Coronary artery (tissue), 2 donors: ENCODE measurements at regions not wholly inside any gene's neighbourhood (a gene's known extent, or its start where the extent isn't known, plus 50 kb on each side); places are given as distances from the start of the nearest gene placed in this dataset.

Experiments used
- DNase-seq: peaks from one replicate; pipeline ENCODE4 v3.0.0-alpha.2; 2017; ENCODE audit warnings: low spot score
- H3K27ac ChIP-seq, 2 donors: fragments of 200-600 bp; sonication (generic); one replicate each; pipeline ENCODE4 v1.5.1; 2016 to 2019
- H3K4me3 ChIP-seq: fragments of 200-600 bp; sonication (generic); 2 replicates; pipeline ENCODE4 v1.5.1; 2016; ENCODE audit warnings: mild to moderate bottlenecking, moderate library complexity
- CTCF ChIP-seq: fragments of 200-600 bp; sonication (generic); IDR thresholded peaks from one replicate; pipeline ENCODE4 v1.5.1; 2019; ENCODE audit warnings: antibody characterized with exemption

GRCh38 chr6:126633373-126633772, 293.5 kb downstream of the CENPW start:
- Histone ChIP-seq H3K27ac (no peak overlapping the region), H3K4me3 (no peak overlapping the region)
- no peak for DNase-seq
- TF ChIP-seq CTCF: no peak

- Histone ChIP-seq H3K4me3 (no peak overlapping the region), H3K27ac (no peak overlapping the region)
- DNase-seq: no peak
- no peak for TF ChIP-seq CTCF
Observed at GRCh38 chr6:126640356-126640755, 300.4 kb downstream of the CENPW start.

GRCh38 chr6:126640921-126641320, 301.0 kb downstream of the CENPW start:
- TF ChIP-seq CTCF: no peak
- no peak for DNase-seq
- Histone ChIP-seq H3K27ac (no peak overlapping the region), H3K4me3 (no peak overlapping the region)

- TF ChIP-seq CTCF: no peak
- DNase-seq: no peak
- Histone ChIP-seq H3K27ac (no peak overlapping the region), H3K4me3 (no peak overlapping the region)
Observed at GRCh38 chr6:126641641-126642040, 301.7 kb downstream of the CENPW start.

GRCh38 chr6:126643352-126643751, 303.4 kb downstream of the CENPW start:
- DNase-seq: no peak

GRCh38 chr6:126650931-126651330, 311.0 kb downstream of the CENPW start:
- no peak for TF ChIP-seq CTCF
- H3K4me3 ChIP-seq: no peak overlapping the region
- H3K27ac ChIP-seq: no peak overlapping the region
- no peak for DNase-seq

More at GRCh38 chr6:126643352-126643751, 303.4 kb downstream of the CENPW start:
- no peak overlapping the region for H3K4me3 ChIP-seq
- no peak for TF ChIP-seq CTCF
- no peak overlapping the region for H3K27ac ChIP-seq

- no peak for TF ChIP-seq CTCF
- Histone ChIP-seq H3K27ac (no peak overlapping the region), H3K4me3 (no peak overlapping the region)
- no peak for DNase-seq
Observed at GRCh38 chr6:126657561-126658175, 317.8 kb downstream of the CENPW start.
